RWPE1 (cell line): ENCODE measurements at regions not wholly inside any gene's neighbourhood (a gene's known extent, or its start where the extent isn't known, plus 50 kb on each side); places are given as distances from the start of the nearest gene placed in this dataset.

Source experiments
- CTCF ChIA-PET: fragments of 350-600 bp; sonication (Branson Sonifier 250); formaldehyde crosslinking; extraction: SDS; loops from one replicate; lab custom pipeline; 2021; lab: Yijun Ruan, JAX
- POLR2A ChIA-PET: fragments of 400-600 bp; formaldehyde crosslinking; extraction: SDS; loops from one replicate; lab custom pipeline; 2020; ENCODE audit warnings: antibody characterized with exemption; ENCODE audit not compliant: low non-redundant PET; lab: Yijun Ruan, JAX
- DNase-seq: peaks from one replicate; pipeline ENCODE4 v3.0.0; 2012; ENCODE audit warnings: low spot score
- H3K27ac ChIP-seq: fragments of 450-650 bp; 2 replicates; pipeline ENCODE4 v1.5.1; 2017
- CTCF ChIP-seq: fragments of 450-650 bp; conservative IDR thresholded peaks from 2 replicates; pipeline ENCODE4 v1.5.1; 2017; ENCODE audit warnings: low read depth, mild to moderate bottlenecking

DNA sequence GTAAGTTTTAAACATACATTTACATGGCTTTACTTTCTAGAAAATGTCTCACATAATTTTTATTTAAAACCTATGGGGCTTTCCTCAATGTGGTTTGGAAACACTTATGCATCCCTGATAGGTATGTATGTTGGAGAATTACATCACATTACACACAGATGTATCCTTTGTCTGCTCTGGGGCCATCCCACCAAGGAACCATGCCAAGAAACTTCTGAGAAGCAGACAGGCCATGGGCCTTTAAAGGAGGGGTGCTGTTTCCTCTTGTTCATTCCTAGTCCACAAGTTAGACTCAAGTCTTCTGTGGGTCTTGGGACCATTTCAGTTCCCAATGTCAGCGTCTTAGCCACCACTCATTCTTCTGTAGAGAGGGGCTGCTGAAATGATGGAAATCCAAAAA is 162.0 kb upstream of the SETBP1 start:
- POLR2A ChIA-PET, result no interaction called here
- TF ChIP-seq CTCF, result no peak
- H3K27ac ChIP-seq, result no peak overlapping the region
- no peak for DNase-seq
- CTCF ChIA-PET, result no interaction called here

- peak; percentile 4 for DNase-seq
- no peak for TF ChIP-seq CTCF
- POLR2A ChIA-PET, result no interaction called here
- H3K27ac ChIP-seq, result no peak overlapping the region
- CTCF ChIA-PET, result no interaction called here
These were observed 159.6 kb upstream of the SETBP1 start for GRCh38 chr18:44520981-44521667.

GRCh38 chr18:44521668-44522022 is 159.0 kb upstream of the SETBP1 start:
- no peak for DNase-seq
- ChIA-PET POLR2A (no interaction called here), CTCF (no interaction called here)
- H3K27ac ChIP-seq, result no peak overlapping the region
- TF ChIP-seq CTCF, result no peak

DNA sequence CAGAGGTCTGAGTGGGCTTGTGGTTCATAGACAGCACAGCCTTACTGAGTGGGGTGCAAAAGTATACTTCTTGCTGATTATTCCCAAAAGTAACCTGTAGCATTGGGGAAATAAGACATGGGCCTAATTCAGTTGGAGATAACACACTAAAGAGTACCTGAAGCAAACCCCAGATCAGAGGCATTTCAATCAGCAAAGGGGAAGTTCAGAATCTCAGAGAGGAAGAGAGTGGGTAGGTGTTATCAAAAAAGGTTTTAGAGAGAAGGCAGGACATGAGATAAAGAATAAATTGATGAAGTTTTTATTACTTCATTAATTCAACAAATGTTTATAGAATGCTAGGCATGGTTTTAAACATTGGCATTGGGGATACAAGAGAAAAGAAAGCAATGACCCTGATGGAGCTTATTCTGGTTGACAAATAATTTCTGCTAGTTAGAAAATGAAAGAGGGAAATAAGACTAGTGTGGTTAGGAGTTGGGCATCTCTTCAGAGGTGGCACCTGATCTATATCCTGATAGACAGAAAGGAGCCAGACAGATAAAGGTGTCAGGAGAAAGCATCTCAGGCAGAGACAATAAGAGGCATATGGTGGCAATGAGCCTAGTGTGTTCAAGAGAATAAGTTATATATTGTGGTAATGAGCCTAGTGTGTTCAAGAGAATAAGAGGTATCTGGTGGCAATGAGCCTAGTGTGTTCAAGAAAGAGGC is 153.8 kb upstream of the SETBP1 start:
- no peak overlapping the region for H3K27ac ChIP-seq
- no peak for TF ChIP-seq CTCF
- POLR2A ChIA-PET, result no interaction called here
- no peak for DNase-seq
- CTCF ChIA-PET, result no interaction called here

- CTCF ChIA-PET, result no interaction called here
- DNase-seq, result no peak
- H3K27ac ChIP-seq, result no peak overlapping the region
- POLR2A ChIA-PET, result no interaction called here
- no peak for TF ChIP-seq CTCF
These were observed 147.6 kb upstream of the SETBP1 start for GRCh38 chr18:44533071-44533470.

- ChIA-PET CTCF (no interaction called here), POLR2A (no interaction called here)
- TF ChIP-seq CTCF, result no peak
- DNase-seq, result peak; percentile 21
- H3K27ac ChIP-seq, result no peak overlapping the region
These were observed 144.6 kb upstream of the SETBP1 start for GRCh38 chr18:44536046-44536445.
